ENCODE measurements at regions not wholly inside any gene's neighbourhood (a gene's known extent, or its start where the extent isn't known, plus 50 kb on each side); places are given as distances from the start of the nearest gene placed in this dataset.

DNA sequence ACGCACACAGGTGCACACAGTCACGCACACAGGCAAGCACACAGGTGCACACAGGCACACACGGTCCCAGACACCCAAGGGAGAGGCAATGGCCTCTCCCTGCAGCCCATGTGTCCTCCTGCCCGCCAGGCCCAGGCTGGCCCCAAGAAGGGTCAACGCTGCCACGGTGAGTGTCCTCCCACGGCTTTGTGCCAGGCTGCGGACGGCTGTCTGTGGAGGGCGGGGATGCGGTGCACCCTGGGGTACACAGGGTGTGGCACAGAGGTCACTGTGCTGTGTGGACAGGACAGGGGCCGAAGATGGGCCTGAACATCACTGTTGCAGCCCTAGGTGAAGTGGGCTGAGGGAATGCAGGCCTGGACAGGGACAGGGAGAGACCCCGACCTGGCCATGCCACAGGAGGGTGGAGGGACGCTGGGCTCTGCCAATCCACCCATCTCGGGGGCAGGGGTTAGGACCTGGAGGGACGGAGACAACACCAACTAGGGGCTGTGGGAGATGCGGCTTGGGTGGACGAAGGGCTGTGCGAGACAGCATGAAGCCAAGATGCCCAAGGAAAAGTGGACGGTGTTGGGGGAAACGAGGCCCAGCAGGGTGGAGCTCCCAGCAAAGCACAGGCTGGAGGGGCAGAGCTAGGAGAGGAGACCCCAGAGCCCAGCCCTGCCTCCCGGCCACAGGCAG is 523.8 kb downstream of the BRD1 start:
- TF ChIP-seq, protein P1, sequence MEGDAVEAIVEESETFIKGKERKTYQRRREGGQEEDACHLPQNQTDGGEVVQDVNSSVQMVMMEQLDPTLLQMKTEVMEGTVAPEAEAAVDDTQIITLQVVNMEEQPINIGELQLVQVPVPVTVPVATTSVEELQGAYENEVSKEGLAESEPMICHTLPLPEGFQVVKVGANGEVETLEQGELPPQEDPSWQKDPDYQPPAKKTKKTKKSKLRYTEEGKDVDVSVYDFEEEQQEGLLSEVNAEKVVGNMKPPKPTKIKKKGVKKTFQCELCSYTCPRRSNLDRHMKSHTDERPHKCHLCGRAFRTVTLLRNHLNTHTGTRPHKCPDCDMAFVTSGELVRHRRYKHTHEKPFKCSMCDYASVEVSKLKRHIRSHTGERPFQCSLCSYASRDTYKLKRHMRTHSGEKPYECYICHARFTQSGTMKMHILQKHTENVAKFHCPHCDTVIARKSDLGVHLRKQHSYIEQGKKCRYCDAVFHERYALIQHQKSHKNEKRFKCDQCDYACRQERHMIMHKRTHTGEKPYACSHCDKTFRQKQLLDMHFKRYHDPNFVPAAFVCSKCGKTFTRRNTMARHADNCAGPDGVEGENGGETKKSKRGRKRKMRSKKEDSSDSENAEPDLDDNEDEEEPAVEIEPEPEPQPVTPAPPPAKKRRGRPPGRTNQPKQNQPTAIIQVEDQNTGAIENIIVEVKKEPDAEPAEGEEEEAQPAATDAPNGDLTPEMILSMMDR (IDR thresholded peaks at IDR 0.05; ENCODE audit: insufficient read depth, low read length, poor library complexity, severe bottlenecking) = no peak
- no peak for TF ChIP-seq EZH2phosphoT487 (conservative IDR thresholded peaks at IDR 0.05; ENCODE audit: low read length)
